GM23338 (cell line): ENCODE measurements at regions not wholly inside any gene's neighbourhood (a gene's known extent, or its start where the extent isn't known, plus 50 kb on each side); places are given as distances from the start of the nearest gene placed in this dataset.

Source experiments
- ATAC-seq: fragments of 200-7000 bp; cut with Tn5 transposase; 3 replicates; pipeline ENCODE4 v1.9.1; 2020
- DNase-seq: peaks from one replicate; pipeline ENCODE4 v3.0.0-alpha.2; 2015; ENCODE audit warnings: low spot score
- H2AFZ ChIP-seq: fragments of 200-600 bp; sonication (generic); 2 replicates; pipeline ENCODE4 v1.8.0; 2016; ENCODE audit warnings: antibody characterized with exemption, mild to moderate bottlenecking, moderate library complexity
- H3F3A ChIP-seq: fragments of 200-600 bp; sonication (generic); replicated peaks from 2 replicates; pipeline ENCODE4 v1.8.0; 2017; ENCODE audit warnings: antibody characterized with exemption, mixed run types, low read depth
- H3K27ac ChIP-seq: fragments of 200-600 bp; sonication (generic); 2 replicates; pipeline ENCODE4 v1.6.1; 2016; ENCODE audit warnings: low read depth
- H3K27me3 ChIP-seq: fragments of 200-600 bp; sonication (generic); 2 replicates; pipeline ENCODE4 v1.8.0; 2016; ENCODE audit warnings: mild to moderate bottlenecking, mixed run types, moderate library complexity; ENCODE audit not compliant: insufficient read depth
- H3K36me3 ChIP-seq: fragments of 200-600 bp; sonication (generic); 2 replicates; pipeline ENCODE4 v1.8.0; 2016; ENCODE audit warnings: mild to moderate bottlenecking; ENCODE audit not compliant: insufficient read depth
- H3K4me1 ChIP-seq: fragments of 200-600 bp; sonication (generic); 2 replicates; pipeline ENCODE4 v1.8.0; 2016; ENCODE audit warnings: mild to moderate bottlenecking, moderate library complexity; ENCODE audit not compliant: insufficient read depth
- H3K4me2 ChIP-seq: fragments of 200-600 bp; sonication (generic); 2 replicates; pipeline ENCODE4 v1.7.1; 2017; ENCODE audit warnings: mixed run types
- H3K4me3 ChIP-seq: fragments of 200-600 bp; sonication (generic); 2 replicates; pipeline ENCODE4 v1.6.1; 2016; ENCODE audit warnings: mixed run types
- H3K79me2 ChIP-seq: fragments of 200-600 bp; sonication (generic); replicated peaks from 2 replicates; pipeline ENCODE4 v1.8.0; 2017; ENCODE audit warnings: mild to moderate bottlenecking; ENCODE audit not compliant: insufficient read depth
- H3K9me2 ChIP-seq: fragments of 200-600 bp; sonication (generic); 2 replicates; pipeline ENCODE4 v1.8.0; 2017; ENCODE audit not compliant: insufficient read depth
- H4K20me1 ChIP-seq: fragments of 200-600 bp; sonication (generic); replicated peaks from 2 replicates; pipeline ENCODE4 v1.8.0; 2017; ENCODE audit warnings: mild to moderate bottlenecking; ENCODE audit not compliant: insufficient read depth
- H3K27ac Mint-ChIP-seq: 2 replicates; pipeline ENCODE4 v1.8.0; 2020; ENCODE audit warnings: inconsistent platforms, mild to moderate bottlenecking, moderate library complexity, mixed read lengths
- H3K27me3 Mint-ChIP-seq: 3 replicates; pipeline ENCODE4 v1.8.0; 2022; ENCODE audit warnings: low read depth, mild to moderate bottlenecking, moderate library complexity, mixed read lengths, inconsistent platforms; ENCODE audit not compliant: insufficient read depth, poor library complexity
- H3K36me3 Mint-ChIP-seq: 3 replicates; pipeline ENCODE4 v1.8.0; 2021; ENCODE audit warnings: low read depth, mild to moderate bottlenecking, inconsistent platforms, moderate library complexity, mixed read lengths
- H3K4me1 Mint-ChIP-seq: 3 replicates; pipeline ENCODE4 v1.8.0; 2020; ENCODE audit warnings: mild to moderate bottlenecking, inconsistent platforms, mixed read lengths
- H3K4me3 Mint-ChIP-seq: 3 replicates; pipeline ENCODE4 v1.8.0; 2021; ENCODE audit warnings: moderate library complexity, mild to moderate bottlenecking, inconsistent platforms, mixed read lengths
- H3K9me3 Mint-ChIP-seq: 3 replicates; pipeline ENCODE4 v1.8.0; 2020; ENCODE audit warnings: moderate library complexity, mild to moderate bottlenecking, inconsistent platforms, mixed read lengths
- EZH2 ChIP-seq: fragments of 200-600 bp; sonication (generic); IDR thresholded peaks from one replicate; pipeline ENCODE4 v1.8.0; 2017; ENCODE audit warnings: antibody characterized with exemption, mild to moderate bottlenecking, low read depth; ENCODE audit not compliant: unreplicated experiment
- EZH2phosphoT487 ChIP-seq: fragments of 200-600 bp; sonication (generic); IDR thresholded peaks from one replicate; pipeline ENCODE4 v1.8.1; 2018; ENCODE audit warnings: antibody characterized with exemption; ENCODE audit not compliant: unreplicated experiment
- POLR2AphosphoS5 ChIP-seq: IDR thresholded peaks from 2 replicates; pipeline ENCODE4 v1.6.1; 2016; ENCODE audit warnings: antibody characterized with exemption, low read depth
- STAT1 ChIP-seq: IDR thresholded peaks from one replicate; pipeline ENCODE4 v1.6.1; 2016; ENCODE audit warnings: antibody characterized with exemption; ENCODE audit not compliant: unreplicated experiment
- ZNF114 ChIP-seq: fragments of 250-450 bp; sonication (Bioruptor Pico); IDR thresholded peaks from 2 replicates; pipeline ENCODE4 v1.5.0; 2020; ENCODE audit warnings: mild to moderate bottlenecking, moderate library complexity
- ZNF331 ChIP-seq: fragments of 250-450 bp; sonication (Bioruptor Pico); IDR thresholded peaks from 2 replicates; pipeline ENCODE4 v1.5.0; 2020; ENCODE audit warnings: low read depth, mild to moderate bottlenecking, moderate library complexity
- TF ChIP-seq, protein P1 (sequence below), 2 experiments: fragments of 200-600 bp in 1 of 2; sonication (generic) in 1 of 2; conservative IDR thresholded peaks; 2 replicates each; pipeline versions ENCODE4 v1.5.1 to v1.6.1; 2016 to 2017; ENCODE audit warnings: antibody characterized with exemption in 2 of 2, low read depth in 2 of 2, mild to moderate bottlenecking in 2 of 2, moderate library complexity in 1 of 2

DNA sequence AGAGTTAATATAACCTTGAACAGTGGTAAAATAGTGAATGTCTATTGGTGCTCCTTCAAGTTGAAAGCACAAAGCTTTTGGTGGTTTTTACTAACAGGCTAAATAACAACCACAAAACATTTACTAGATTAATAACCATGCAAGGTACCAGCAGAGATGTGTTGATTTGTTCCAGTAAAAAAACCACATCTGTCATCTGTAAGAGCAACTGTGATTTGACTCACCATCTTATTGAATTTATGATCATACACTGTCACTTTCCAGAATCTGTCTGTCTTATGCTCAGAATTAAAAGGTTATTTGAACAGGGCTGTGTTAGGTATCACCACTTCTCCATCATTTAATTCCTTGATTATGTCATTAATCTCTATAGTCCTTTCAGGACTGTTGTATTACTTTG is 107.0 kb upstream of the PTHLH start:
- Histone ChIP-seq H3K27me3 (no peaks in the 10 kb centered on the region), H3F3A (no peaks in the 10 kb centered on the region), H4K20me1 (no peaks in the 10 kb centered on the region), H3K27ac (no peak overlapping the region), H3K4me2 (no peak overlapping the region), H3K4me3 (no peak overlapping the region), H2AFZ (no peak overlapping the region), H3K79me2 (no peaks in the 10 kb centered on the region), H3K36me3 (no peaks in the 10 kb centered on the region; the same call in 1 of the 2 replicates), H3K4me1 (no peaks in the 10 kb centered on the region), H3K9me2 (peaks cover 4% of the 10 kb centered on the region; the same call in 1 of the 2 replicates)
- Mint-ChIP-seq H3K36me3 (0 out of 3 replicates have a peak, but pooled peaks cover 6% of the 10 kb centered on the region), H3K27me3 (no peaks in the 10 kb centered on the region), H3K4me3 (no peak overlapping the region), H3K9me3 (peaks cover 11% of the 10 kb centered on the region; the same call in 1 of the 3 replicates), H3K4me1 (no peaks in the 10 kb centered on the region), H3K27ac (no peak overlapping the region)
- ATAC-seq (no peak), DNase-seq (no peak)
- TF ChIP-seq, protein P1, sequence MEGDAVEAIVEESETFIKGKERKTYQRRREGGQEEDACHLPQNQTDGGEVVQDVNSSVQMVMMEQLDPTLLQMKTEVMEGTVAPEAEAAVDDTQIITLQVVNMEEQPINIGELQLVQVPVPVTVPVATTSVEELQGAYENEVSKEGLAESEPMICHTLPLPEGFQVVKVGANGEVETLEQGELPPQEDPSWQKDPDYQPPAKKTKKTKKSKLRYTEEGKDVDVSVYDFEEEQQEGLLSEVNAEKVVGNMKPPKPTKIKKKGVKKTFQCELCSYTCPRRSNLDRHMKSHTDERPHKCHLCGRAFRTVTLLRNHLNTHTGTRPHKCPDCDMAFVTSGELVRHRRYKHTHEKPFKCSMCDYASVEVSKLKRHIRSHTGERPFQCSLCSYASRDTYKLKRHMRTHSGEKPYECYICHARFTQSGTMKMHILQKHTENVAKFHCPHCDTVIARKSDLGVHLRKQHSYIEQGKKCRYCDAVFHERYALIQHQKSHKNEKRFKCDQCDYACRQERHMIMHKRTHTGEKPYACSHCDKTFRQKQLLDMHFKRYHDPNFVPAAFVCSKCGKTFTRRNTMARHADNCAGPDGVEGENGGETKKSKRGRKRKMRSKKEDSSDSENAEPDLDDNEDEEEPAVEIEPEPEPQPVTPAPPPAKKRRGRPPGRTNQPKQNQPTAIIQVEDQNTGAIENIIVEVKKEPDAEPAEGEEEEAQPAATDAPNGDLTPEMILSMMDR (conservative IDR thresholded peaks at IDR 0.05; ENCODE audit: low read depth in 2 of 2), result no peak
- TF ChIP-seq EZH2 (no peak), STAT1 (no peak), ZNF114 (CRISPR knock-in tag) (no peak)

DNA sequence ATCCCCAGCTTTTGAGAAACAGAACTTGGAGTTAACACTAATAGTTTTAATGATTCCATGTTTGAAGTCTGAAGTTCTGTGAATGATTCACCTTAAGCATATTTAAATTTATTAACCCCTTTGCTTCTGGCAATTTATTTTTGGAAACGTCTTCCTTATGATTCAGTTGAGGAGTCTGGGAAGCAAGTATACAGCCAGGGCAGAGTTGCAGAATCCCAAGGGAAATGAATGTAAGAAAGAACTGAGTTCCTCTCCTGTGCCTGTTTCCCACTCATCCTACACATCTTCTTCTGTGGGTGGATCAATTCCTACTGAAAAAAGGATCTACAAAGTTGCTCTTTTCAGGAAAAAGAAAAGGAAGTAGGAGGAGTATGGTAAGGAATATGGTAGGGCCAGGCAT is 108.2 kb upstream of the CCDC91 start:
- TF ChIP-seq ZNF331 (CRISPR knock-in tag), result no peak
- TF ChIP-seq POLR2AphosphoS5, result no peak
- no peak for TF ChIP-seq EZH2phosphoT487
- TF ChIP-seq EZH2, result no peak
- TF ChIP-seq STAT1, result no peak
- no peak for TF ChIP-seq ZNF114 (CRISPR knock-in tag)
- no peak overlapping the region for H3K27ac Mint-ChIP-seq
- ATAC-seq (no peak), DNase-seq (no peak)
- H3K4me3 Mint-ChIP-seq, result no peak overlapping the region
- H4K20me1 ChIP-seq, result no peaks in the 10 kb centered on the region
- no peak overlapping the region for H2AFZ ChIP-seq
- H3K4me1 ChIP-seq, result no peaks in the 10 kb centered on the region
- no peaks in the 10 kb centered on the region for H3K27me3 Mint-ChIP-seq
- H3K4me3 ChIP-seq, result no peak overlapping the region
- no peak overlapping the region for H3K4me2 ChIP-seq
- H3K79me2 ChIP-seq, result no peaks in the 10 kb centered on the region
- no peaks in the 10 kb centered on the region; the same call in 1 of the 2 replicates for H3K9me2 ChIP-seq
- H3K4me1 Mint-ChIP-seq, result no peaks in the 10 kb centered on the region
- H3K36me3 Mint-ChIP-seq, result 0 out of 3 replicates have a peak, but pooled peaks cover under 1% of the 10 kb centered on the region
- no peaks in the 10 kb centered on the region for H3F3A ChIP-seq
- H3K9me3 Mint-ChIP-seq, result peaks cover under 1% of the 10 kb centered on the region; the same call in 1 of the 3 replicates
- no peak overlapping the region for H3K27ac ChIP-seq
- no peaks in the 10 kb centered on the region for H3K27me3 ChIP-seq
- H3K36me3 ChIP-seq, result no peaks in the 10 kb centered on the region
